Activated naive CD4-positive, alpha-beta T cell treated with anti-CD3 and anti-CD28 coated beads for 36 hours (primary cell): ENCODE measurements at regions not wholly inside any gene's neighbourhood (a gene's known extent, or its start where the extent isn't known, plus 50 kb on each side); places are given as distances from the start of the nearest gene placed in this dataset.

Experiments used
- CTCF ChIA-PET: fragments of 350-600 bp; sonication (Branson Sonifier 250); formaldehyde crosslinking; loops from one replicate; lab custom pipeline; 2021; ENCODE audit warnings: antibody characterized with exemption; lab: Charles Lee
- DNase-seq: peaks from one replicate; pipeline ENCODE4 v3.0.0-alpha.2; 2020
- H3K27ac Mint-ChIP-seq: one replicate; pipeline ENCODE4 v1.8.0; 2021; ENCODE audit warnings: mild to moderate bottlenecking, mixed read lengths
- H3K27me3 Mint-ChIP-seq: one replicate; pipeline ENCODE4 v1.8.0; 2021; ENCODE audit warnings: low read depth, mixed read lengths
- H3K36me3 Mint-ChIP-seq: one replicate; pipeline ENCODE4 v1.8.0; 2021; ENCODE audit warnings: low read depth, mixed read lengths
- H3K4me1 Mint-ChIP-seq: one replicate; pipeline ENCODE4 v1.8.0; 2021; ENCODE audit warnings: low read depth, mixed read lengths
- H3K4me3 Mint-ChIP-seq: one replicate; pipeline ENCODE4 v1.8.0; 2021; ENCODE audit warnings: mild to moderate bottlenecking, moderate library complexity, mixed read lengths
- H3K9me3 Mint-ChIP-seq: one replicate; pipeline ENCODE4 v1.8.0; 2021; ENCODE audit warnings: mixed read lengths
- intact Hi-C: fragments of 100-400 bp; cut with micrococcal nuclease; formaldehyde crosslinking; loops from one replicate; pipeline ENCODE4 v1.15.1; 2023

GRCh38 chr9:107928701-107929371 is 439.3 kb upstream of the KLF4 start:
- Mint-ChIP-seq H3K27ac (no peak overlapping the region), H3K4me1 (no peaks in the 10 kb centered on the region), H3K4me3 (no peak overlapping the region), H3K36me3 (no peaks in the 10 kb centered on the region), H3K27me3 (no peaks in the 10 kb centered on the region), H3K9me3 (peaks cover 3% of the 10 kb centered on the region)
- DNase-seq: no peak
- CTCF ChIA-PET: no interaction called here
- intact Hi-C loops: no loop called here

GRCh38 chr9:107927276-107927675 is 437.7 kb upstream of the KLF4 start:
- Mint-ChIP-seq H3K4me3 (no peak overlapping the region), H3K4me1 (no peaks in the 10 kb centered on the region)

GRCh38 chr9:107925749-107926297 is 436.3 kb upstream of the KLF4 start:
- intact Hi-C loops: no loop called here
- CTCF ChIA-PET: no interaction called here
- Mint-ChIP-seq H3K36me3 (no peaks in the 10 kb centered on the region), H3K27me3 (no peaks in the 10 kb centered on the region), H3K27ac (no peak overlapping the region), H3K9me3 (peaks cover 3% of the 10 kb centered on the region), H3K4me3 (no peak overlapping the region), H3K4me1 (no peaks in the 10 kb centered on the region)
- no peak for DNase-seq

More at GRCh38 chr9:107927276-107927675, 437.7 kb upstream of the KLF4 start:
- no peak for DNase-seq
- Mint-ChIP-seq H3K9me3 (peaks cover 3% of the 10 kb centered on the region), H3K36me3 (no peaks in the 10 kb centered on the region), H3K27ac (no peak overlapping the region), H3K27me3 (no peaks in the 10 kb centered on the region)
- intact Hi-C loops: no loop called here
- CTCF ChIA-PET: interaction anchor here (1.0 kb wide), 1 partner anchor 10 kb away, joined by 3 read pairs; no protein-coding TSS in a partner anchor

GRCh38 chr9:107922260-107922659 is 432.7 kb upstream of the KLF4 start:
- CTCF ChIA-PET: no interaction called here
- DNase-seq: no peak
- peaks cover 3% of the 10 kb centered on the region for H3K9me3 Mint-ChIP-seq
- no peaks in the 10 kb centered on the region for H3K27me3 Mint-ChIP-seq
- no peak overlapping the region for H3K4me3 Mint-ChIP-seq
- H3K4me1 Mint-ChIP-seq: no peaks in the 10 kb centered on the region
- no peaks in the 10 kb centered on the region for H3K36me3 Mint-ChIP-seq
- intact Hi-C loops: no loop called here
- no peak overlapping the region for H3K27ac Mint-ChIP-seq

GRCh38 chr9:107919263-107919662 is 429.7 kb upstream of the KLF4 start:
- Mint-ChIP-seq H3K36me3 (no peaks in the 10 kb centered on the region), H3K27ac (no peak overlapping the region), H3K4me3 (no peak overlapping the region), H3K4me1 (no peaks in the 10 kb centered on the region), H3K9me3 (peaks cover 1% of the 10 kb centered on the region), H3K27me3 (no peaks in the 10 kb centered on the region)
- intact Hi-C loops: no loop called here
- CTCF ChIA-PET: no interaction called here
- DNase-seq: no peak

- Mint-ChIP-seq H3K4me3 (no peak overlapping the region), H3K4me1 (no peaks in the 10 kb centered on the region), H3K9me3 (no peaks in the 10 kb centered on the region), H3K36me3 (no peaks in the 10 kb centered on the region), H3K27me3 (no peaks in the 10 kb centered on the region), H3K27ac (no peak overlapping the region)
- intact Hi-C loops: no loop called here
- no peak for DNase-seq
- CTCF ChIA-PET: no interaction called here
Measured at GRCh38 chr9:107918749-107919148, 429.2 kb upstream of the KLF4 start.

- Mint-ChIP-seq H3K4me3 (no peak overlapping the region), H3K4me1 (no peaks in the 10 kb centered on the region), H3K9me3 (peaks cover 5% of the 10 kb centered on the region), H3K27me3 (no peaks in the 10 kb centered on the region), H3K27ac (no peak overlapping the region), H3K36me3 (no peaks in the 10 kb centered on the region)
- DNase-seq: no peak
- intact Hi-C loops: no loop called here
- CTCF ChIA-PET: no interaction called here
Measured at GRCh38 chr9:107914151-107914550, 424.6 kb upstream of the KLF4 start.

GRCh38 chr9:107907715-107908114 is 418.1 kb upstream of the KLF4 start:
- intact Hi-C loops: no loop called here
- no peak for DNase-seq
- Mint-ChIP-seq H3K4me1 (no peaks in the 10 kb centered on the region), H3K4me3 (no peak overlapping the region), H3K36me3 (no peaks in the 10 kb centered on the region), H3K27me3 (no peaks in the 10 kb centered on the region), H3K9me3 (peaks cover 5% of the 10 kb centered on the region), H3K27ac (no peak overlapping the region)
- CTCF ChIA-PET: no interaction called here

GRCh38 chr9:107907255-107907654 is 417.7 kb upstream of the KLF4 start:
- no peak overlapping the region for H3K27ac Mint-ChIP-seq
- CTCF ChIA-PET: no interaction called here
- peaks cover 2% of the 10 kb centered on the region for H3K9me3 Mint-ChIP-seq
- no peak for DNase-seq
- H3K4me1 Mint-ChIP-seq: no peaks in the 10 kb centered on the region
- intact Hi-C loops: no loop called here
- no peaks in the 10 kb centered on the region for H3K27me3 Mint-ChIP-seq
- no peaks in the 10 kb centered on the region for H3K36me3 Mint-ChIP-seq
- no peak overlapping the region for H3K4me3 Mint-ChIP-seq

- Mint-ChIP-seq H3K27me3 (no peaks in the 10 kb centered on the region), H3K36me3 (no peaks in the 10 kb centered on the region), H3K9me3 (no peaks in the 10 kb centered on the region), H3K27ac (no peak overlapping the region), H3K4me3 (no peak overlapping the region), H3K4me1 (no peaks in the 10 kb centered on the region)
- intact Hi-C loops: no loop called here
- DNase-seq: no peak
- CTCF ChIA-PET: no interaction called here
Measured at GRCh38 chr9:107906074-107906473, 416.5 kb upstream of the KLF4 start.

- Mint-ChIP-seq H3K27ac (no peak overlapping the region), H3K4me1 (no peaks in the 10 kb centered on the region), H3K36me3 (no peaks in the 10 kb centered on the region), H3K4me3 (no peak overlapping the region), H3K9me3 (no peaks in the 10 kb centered on the region), H3K27me3 (no peaks in the 10 kb centered on the region)
- intact Hi-C loops: no loop called here
- DNase-seq: no peak
- CTCF ChIA-PET: no interaction called here
Measured at GRCh38 chr9:107905308-107906020, 415.9 kb upstream of the KLF4 start.

- H3K27me3 Mint-ChIP-seq: no peaks in the 10 kb centered on the region
- CTCF ChIA-PET: interaction anchor here (0.6 kb wide), 1 partner anchor 17 kb away, joined by 3 read pairs; no protein-coding TSS in a partner anchor
- no peak for DNase-seq
- H3K4me1 Mint-ChIP-seq: no peaks in the 10 kb centered on the region
- H3K36me3 Mint-ChIP-seq: no peaks in the 10 kb centered on the region
- no peak overlapping the region for H3K4me3 Mint-ChIP-seq
- intact Hi-C loops: no loop called here
- H3K27ac Mint-ChIP-seq: no peak overlapping the region
- no peaks in the 10 kb centered on the region for H3K9me3 Mint-ChIP-seq
Measured at GRCh38 chr9:107899961-107900330, 410.4 kb upstream of the KLF4 start.

- Mint-ChIP-seq H3K27ac (no peak overlapping the region), H3K9me3 (no peaks in the 10 kb centered on the region)
- CTCF ChIA-PET: interaction anchor here (0.7 kb wide), 1 partner anchor 462 kb away, joined by 3 read pairs; no protein-coding TSS in a partner anchor
Measured at GRCh38 chr9:107898761-107899160, 409.2 kb upstream of the KLF4 start.

More at GRCh38 chr9:107898761-107899160, 409.2 kb upstream of the KLF4 start:
- intact Hi-C loops: no loop called here
- no peak for DNase-seq
- H3K36me3 Mint-ChIP-seq: no peaks in the 10 kb centered on the region
- H3K4me3 Mint-ChIP-seq: no peak overlapping the region
- H3K4me1 Mint-ChIP-seq: no peaks in the 10 kb centered on the region
- H3K27me3 Mint-ChIP-seq: no peaks in the 10 kb centered on the region
